Hematopoietic multipotent progenitor cell treated with erythropoietin and hydrocortisone succinate and interleukin-3 and kit ligand, for 4 days (in vitro differentiated cells): ENCODE measurements at regions not wholly inside any gene's neighbourhood (a gene's known extent, or its start where the extent isn't known, plus 50 kb on each side); places are given as distances from the start of the nearest gene placed in this dataset.

ENCODE experiments used
- DNase-seq: peaks from one replicate; pipeline ENCODE4 v3.0.0-alpha.2; 2015

DNA sequence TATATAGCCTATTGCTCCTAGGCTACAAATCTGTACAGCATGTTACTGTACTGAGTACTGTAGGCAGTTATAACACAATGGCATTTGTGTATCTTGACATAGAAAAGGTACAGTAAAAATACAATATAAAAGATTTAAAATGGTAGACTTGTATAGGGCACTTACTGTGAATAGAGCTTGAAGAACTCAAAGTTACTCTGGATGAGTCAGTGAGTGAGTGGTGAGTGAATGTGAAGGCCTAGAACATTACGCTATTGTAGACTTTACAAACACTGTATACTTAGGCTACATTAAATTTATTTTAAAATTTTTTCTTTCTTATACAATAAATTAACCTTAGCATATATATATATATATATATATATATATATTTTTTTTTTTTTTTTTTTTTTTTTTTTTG is 140.0 kb upstream of the UBE2E1 start:
- DNase-seq = no peak

GRCh38 chr3:23666818-23667217 is 138.9 kb upstream of the UBE2E1 start:
- no peak for DNase-seq

DNA sequence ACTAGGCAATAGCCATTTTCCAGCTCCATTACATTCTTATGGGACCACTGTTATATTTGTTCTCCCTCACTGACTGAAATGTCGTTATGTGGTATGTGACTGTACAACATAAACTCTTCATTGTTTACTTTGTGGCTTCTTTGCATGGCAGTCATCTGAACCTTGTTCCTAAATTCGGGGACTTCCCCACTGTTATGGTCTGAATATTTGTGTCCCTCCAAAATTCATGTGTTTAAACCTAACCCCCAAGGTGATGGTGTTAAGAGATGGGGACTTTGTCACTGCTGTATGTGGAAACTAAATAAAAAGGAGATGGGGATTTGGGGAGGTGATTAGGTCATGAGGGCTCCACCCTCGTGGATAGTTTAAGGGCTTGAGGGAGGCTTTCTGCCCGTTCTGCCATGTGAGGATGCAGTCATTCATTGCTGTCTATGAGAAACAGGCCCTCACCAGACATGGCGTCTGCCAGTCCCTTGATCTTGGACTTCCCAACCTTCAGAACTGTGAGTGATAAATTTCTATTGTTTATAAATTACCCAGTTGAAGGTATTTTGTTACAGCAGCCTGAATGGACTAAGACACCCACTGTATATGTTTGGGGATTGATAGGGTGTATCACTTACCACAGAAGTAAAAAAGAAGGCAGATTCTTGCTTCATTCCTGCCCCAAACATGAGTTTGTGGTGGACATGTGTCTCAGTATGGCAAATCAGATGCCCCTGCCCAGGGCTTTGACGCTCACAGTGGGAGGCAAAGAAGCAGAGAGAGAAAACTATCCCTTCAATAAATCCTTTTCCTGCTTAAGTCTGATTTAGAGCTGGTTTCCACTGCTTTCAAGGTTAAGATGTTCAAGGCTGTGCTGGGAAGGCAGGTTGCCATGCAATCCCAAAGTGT is 138.0 kb upstream of the UBE2E1 start:
- no peak for DNase-seq

DNA sequence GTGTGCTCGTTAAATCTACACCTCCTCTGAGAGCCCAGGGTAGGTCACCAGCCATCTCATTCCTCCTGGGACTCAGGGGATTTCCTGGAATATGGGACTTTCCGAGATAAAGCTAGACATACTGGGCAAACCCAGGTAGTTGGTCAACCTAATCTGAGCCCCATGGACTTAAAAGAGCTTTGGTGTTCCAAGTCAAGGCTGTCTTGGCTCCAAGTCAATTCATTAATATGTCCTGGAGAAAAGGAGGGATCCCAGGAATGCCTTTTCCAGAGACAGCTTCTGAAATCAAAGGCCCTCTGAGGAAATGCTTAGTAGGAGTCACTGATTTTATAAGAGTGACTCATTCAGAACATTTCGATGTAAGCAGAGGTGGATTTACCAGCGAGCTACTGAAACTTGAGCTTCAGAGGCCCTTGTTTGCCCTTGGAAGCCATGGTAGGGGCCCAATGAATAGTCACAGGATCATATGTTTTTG is 137.3 kb upstream of the UBE2E1 start:
- DNase-seq = no peak

DNA sequence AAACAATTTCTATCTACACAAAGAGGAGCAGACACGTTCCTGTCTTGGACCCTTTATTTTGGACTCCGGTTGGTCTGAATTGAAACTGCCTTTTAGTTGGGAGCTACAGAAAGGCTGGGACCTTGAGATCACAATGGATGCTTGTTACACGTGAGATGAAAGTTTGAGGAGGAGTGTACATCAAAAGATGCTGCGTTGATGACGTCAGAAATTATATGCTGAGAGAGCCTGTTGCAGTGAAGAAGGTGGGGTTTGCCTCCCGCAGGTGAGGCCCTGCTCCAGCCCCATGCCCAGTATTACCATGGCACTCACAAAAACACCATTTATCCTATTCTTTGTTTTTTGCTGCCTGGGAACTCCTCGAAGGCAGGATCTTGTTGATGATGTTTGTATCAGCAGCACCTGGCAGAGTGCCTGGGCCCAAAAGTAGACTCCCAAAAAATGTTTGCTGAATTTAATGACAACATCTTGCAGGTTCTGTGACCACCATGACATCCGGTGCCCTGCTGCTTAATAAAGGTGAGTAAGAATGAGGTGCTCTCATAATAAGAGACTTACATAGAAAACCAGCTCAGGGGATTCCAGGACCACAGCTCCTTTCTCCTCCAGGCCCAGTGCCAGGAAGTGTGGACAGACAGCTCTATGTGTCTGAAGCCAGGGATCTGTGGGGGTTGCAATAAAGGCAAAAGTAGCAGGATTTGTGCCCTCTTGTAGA is 136.1 kb upstream of the UBE2E1 start:
- DNase-seq = no peak

DNA sequence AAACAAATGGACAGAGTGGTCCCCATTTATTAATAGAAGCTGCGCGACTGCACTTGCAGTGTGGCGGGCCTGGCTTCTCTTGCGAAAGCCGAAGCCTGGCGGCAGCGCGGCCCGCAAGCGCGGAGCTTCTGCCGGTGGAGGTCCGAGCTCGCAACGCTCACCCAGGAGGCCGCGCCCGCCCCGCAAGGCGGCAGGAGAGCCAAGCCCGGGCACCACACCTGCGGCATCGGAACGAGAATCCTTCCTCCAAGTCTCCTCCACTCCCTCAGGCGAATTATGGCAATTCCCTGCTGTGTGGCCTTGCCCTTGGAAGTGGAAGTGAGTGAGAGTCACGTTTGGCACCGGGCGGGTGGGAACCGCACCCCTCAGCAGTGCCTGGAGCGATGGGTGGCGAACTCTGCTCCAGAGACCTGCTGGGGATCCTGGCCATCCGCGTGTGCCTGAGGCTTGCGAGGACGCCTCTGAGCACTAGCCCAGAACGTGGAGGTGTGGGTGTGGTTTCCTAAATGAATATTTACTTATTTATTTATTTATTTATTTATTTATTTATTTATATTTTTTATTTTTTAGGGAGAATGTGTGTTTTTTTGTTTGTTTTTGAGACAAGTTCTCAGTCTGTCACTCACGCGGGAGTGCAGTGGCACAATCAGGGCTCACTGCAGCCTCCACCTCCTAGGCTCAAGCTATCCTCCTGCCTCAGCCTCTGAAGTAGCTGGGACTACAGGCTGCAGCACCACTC is 133.7 kb upstream of the UBE2E1 start:
- DNase-seq = peak; percentile 47

- no peak for DNase-seq
Observed at GRCh38 chr3:23672628-23673027, 133.1 kb upstream of the UBE2E1 start.

GRCh38 chr3:23675010-23675409 is 130.7 kb upstream of the UBE2E1 start:
- no peak for DNase-seq

DNA sequence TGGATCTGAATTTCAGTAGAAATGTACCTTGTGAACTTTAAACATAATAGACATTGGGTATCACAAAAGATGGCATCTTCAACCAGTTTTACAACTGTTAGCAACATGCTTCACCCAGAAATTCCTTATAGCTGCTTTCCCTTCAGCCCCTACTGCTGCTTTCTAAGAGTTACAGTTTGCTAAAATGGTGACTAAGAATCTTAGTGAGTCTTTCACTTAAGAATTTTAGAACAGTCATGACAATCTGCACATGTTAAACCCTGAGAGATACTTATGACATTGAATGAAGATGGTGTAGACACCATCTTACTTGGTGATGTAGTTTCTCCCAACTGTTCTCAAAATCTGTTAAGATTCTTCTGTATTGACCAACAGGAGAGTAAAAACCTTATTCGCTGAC is 129.7 kb upstream of the UBE2E1 start:
- DNase-seq = no peak

GRCh38 chr3:23682646-23683045 is 123.1 kb upstream of the UBE2E1 start:
- DNase-seq = no peak

GRCh38 chr3:23685541-23686258 is 120.1 kb upstream of the UBE2E1 start:
- DNase-seq = peak; percentile 73

GRCh38 chr3:23686519-23686918 is 119.2 kb upstream of the UBE2E1 start:
- DNase-seq = no peak

GRCh38 chr3:23691357-23691895 is 114.3 kb upstream of the UBE2E1 start:
- DNase-seq = no peak

- no peak for DNase-seq
Observed at GRCh38 chr3:23696842-23697241, 108.9 kb upstream of the UBE2E1 start.

DNA sequence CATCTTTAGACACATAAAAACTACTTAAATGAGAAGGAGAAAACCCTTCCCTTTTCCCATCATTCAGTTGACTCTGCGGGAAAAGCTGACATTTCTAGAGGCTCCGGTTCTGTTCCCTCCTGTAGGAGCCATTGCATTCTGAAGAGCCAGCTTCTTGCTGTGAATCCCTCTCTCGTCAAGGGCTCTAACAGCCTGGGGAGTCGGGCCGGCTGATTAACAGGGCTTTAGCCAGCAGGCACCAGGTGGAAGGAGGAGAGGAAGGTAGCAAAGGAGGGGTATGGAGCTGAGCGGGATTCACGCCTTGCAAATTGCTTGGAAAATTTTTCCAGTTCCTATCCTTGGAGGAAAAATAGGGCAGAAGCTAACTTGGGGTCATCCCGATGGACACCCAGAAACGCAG is 108.3 kb upstream of the UBE2E1 start:
- DNase-seq = no peak

- DNase-seq = no peak
Observed at GRCh38 chr3:23698652-23699313, 107.0 kb upstream of the UBE2E1 start.

DNA sequence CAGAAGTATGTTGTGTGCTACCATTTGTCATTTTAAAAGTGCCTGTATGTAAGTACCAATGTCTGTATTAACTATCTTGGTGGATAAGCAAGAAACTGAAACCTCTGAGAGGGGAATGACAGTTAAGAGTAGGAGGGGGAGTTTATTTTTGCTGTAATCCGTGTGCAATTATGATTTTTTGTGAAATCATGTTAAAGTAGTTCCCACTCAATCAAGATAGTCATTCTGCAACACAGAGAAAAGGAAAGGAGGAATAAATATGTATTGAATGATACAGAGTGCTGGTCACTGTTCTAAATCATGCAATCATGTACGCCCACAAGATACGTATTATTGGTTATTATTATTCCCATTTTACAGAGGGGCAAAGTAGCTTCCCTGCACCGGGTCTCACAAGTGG is 105.1 kb upstream of the UBE2E1 start:
- DNase-seq = no peak

GRCh38 chr3:23701716-23702597 is 103.8 kb upstream of the UBE2E1 start:
- no peak for DNase-seq

DNA sequence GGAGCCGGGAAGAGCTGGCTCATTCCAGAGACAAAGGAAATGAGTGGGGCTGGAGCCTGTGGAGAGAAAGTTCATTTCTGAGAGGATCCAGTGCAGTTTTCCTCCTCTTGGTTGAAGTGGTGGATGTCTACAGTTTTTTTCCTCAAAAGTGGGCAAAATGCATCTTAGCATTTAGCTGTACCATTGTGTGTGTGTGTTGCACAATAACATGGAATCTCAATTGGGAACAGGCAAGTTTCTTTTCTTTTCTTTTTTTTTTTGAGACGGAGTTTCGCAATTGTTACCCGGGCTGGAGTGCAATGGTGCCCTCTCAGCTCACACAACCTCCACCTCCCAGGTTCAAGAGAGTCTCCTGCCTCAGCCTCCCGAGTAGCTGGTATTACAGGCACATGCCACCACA is 101.5 kb upstream of the UBE2E1 start:
- no peak for DNase-seq

GRCh38 chr3:23706111-23706510 is 99.6 kb upstream of the UBE2E1 start:
- DNase-seq = no peak

DNA sequence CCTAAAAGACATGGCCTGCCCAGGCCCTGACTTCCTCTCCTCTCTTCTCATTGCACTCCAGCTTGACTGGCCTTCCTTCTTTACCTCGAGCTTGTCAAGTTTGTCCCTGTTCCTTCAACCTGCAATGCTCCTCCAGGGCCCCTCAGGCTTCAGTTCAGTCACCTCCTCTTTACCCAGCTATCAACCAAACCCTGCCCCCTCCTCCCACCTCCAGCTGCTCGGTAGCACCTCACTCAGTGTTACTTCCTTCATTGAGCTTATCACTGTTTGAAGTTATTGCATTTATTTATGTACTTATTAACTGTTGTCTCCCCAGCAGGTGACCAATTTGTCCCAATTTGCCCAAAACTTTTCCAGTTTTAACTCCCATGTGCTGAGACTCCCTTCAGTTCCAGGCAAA is 95.8 kb upstream of the UBE2E1 start:
- DNase-seq = no peak
